Tibial artery (tissue), 4 donors: ENCODE measurements at regions not wholly inside any gene's neighbourhood (a gene's known extent, or its start where the extent isn't known, plus 50 kb on each side); places are given as distances from the start of the nearest gene placed in this dataset.
"Not testable (repeated sequence)": the region's sequence is repeated elsewhere in the genome, so short reads cannot be mapped to it uniquely, and the experiment has no call there.

Experiments
- DNase-seq, 2 donors: peaks; one replicate each; pipeline ENCODE4 v3.0.0-alpha.2; 2019
- H3K27ac ChIP-seq, 2 donors: fragments of 200-600 bp; sonication (generic) in 1 of 2; 1 replicate in 1 of 2; 2 replicates in 1 of 2; pipeline ENCODE4 v1.5.1; 2018 to 2019; ENCODE audit warnings: mild to moderate bottlenecking in 1 of 2
- H3K27me3 ChIP-seq, 2 donors: fragments of 200-600 bp; sonication (generic) in 1 of 2; one replicate each; pipeline versions ENCODE4 v1.5.1 to v1.6.0; 2016 to 2019
- H3K36me3 ChIP-seq, 3 donors: fragments of 200-600 bp; sonication (generic) in 2 of 3; one replicate each; pipeline ENCODE4 v1.5.1; 2016 to 2019; ENCODE audit warnings: mild to moderate bottlenecking in 2 of 3
- H3K4me1 ChIP-seq, 4 donors: fragments of 200-600 bp; sonication (generic) in 2 of 4; 1 replicate in 3 of 4; 2 replicates in 1 of 4; pipeline ENCODE4 v1.5.1; 2016 to 2019
- H3K4me3 ChIP-seq, 2 donors: fragments of 200-600 bp; sonication (generic) in 1 of 2; 1 replicate in 1 of 2; 2 replicates in 1 of 2; pipeline ENCODE4 v1.5.1; 2018 to 2019; ENCODE audit warnings: mild to moderate bottlenecking in 2 of 2
- H3K9me3 ChIP-seq, 3 donors: fragments of 200-600 bp; sonication (generic) in 1 of 3; one replicate each; pipeline ENCODE4 v1.5.1; 2016 to 2019
- intact Hi-C: fragments of 100-400 bp; cut with DNase I; formaldehyde crosslinking; loops from one replicate; pipeline ENCODE4 v1.15.0; 2023; ENCODE audit warnings: low total_unique reads
- TF ChIP-seq, protein P1 (sequence below), 2 experiments: fragments of 200-600 bp in 1 of 2; fragments of 450-650 bp in 1 of 2; IDR thresholded peaks; one replicate each; pipeline ENCODE4 v1.5.1; 2017 to 2019; ENCODE audit warnings: antibody characterized with exemption in 2 of 2, mild to moderate bottlenecking in 1 of 2, moderate library complexity in 1 of 2

DNA sequence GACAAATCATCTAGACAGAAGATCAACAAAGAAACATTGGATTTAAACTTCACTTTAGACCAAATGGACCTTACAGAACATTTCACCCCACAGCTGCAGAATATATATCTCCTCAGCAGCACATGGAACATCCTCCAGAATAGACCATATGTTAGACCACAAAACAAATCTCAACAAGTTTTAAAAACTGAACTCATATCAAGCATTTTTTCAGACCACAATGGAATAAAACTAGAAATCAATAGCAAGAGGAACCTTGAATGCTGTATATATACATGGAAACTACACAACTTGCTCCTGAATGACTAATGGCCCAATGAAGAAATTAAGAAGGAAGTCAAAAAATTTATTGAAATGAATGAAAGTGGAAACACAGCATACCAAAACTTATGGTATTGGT is 157.7 kb downstream of the MTERF1 start:
- H3K9me3 ChIP-seq, result peaks cover 0 to 30% (median 0%) of the 10 kb centered on the region in 3 donors
- no peak overlapping the region for H3K27ac ChIP-seq
- H3K4me3 ChIP-seq, result no peak overlapping the region
- DNase-seq, result no peak
- TF ChIP-seq, protein P1, sequence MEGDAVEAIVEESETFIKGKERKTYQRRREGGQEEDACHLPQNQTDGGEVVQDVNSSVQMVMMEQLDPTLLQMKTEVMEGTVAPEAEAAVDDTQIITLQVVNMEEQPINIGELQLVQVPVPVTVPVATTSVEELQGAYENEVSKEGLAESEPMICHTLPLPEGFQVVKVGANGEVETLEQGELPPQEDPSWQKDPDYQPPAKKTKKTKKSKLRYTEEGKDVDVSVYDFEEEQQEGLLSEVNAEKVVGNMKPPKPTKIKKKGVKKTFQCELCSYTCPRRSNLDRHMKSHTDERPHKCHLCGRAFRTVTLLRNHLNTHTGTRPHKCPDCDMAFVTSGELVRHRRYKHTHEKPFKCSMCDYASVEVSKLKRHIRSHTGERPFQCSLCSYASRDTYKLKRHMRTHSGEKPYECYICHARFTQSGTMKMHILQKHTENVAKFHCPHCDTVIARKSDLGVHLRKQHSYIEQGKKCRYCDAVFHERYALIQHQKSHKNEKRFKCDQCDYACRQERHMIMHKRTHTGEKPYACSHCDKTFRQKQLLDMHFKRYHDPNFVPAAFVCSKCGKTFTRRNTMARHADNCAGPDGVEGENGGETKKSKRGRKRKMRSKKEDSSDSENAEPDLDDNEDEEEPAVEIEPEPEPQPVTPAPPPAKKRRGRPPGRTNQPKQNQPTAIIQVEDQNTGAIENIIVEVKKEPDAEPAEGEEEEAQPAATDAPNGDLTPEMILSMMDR (IDR thresholded peaks at IDR 0.05), result no peak
- no peaks in the 10 kb centered on the region for H3K36me3 ChIP-seq
- H3K4me1 ChIP-seq, result no peaks in the 10 kb centered on the region
- intact Hi-C loops, result no loop called here
- H3K27me3 ChIP-seq, result no peaks in the 10 kb centered on the region

DNA sequence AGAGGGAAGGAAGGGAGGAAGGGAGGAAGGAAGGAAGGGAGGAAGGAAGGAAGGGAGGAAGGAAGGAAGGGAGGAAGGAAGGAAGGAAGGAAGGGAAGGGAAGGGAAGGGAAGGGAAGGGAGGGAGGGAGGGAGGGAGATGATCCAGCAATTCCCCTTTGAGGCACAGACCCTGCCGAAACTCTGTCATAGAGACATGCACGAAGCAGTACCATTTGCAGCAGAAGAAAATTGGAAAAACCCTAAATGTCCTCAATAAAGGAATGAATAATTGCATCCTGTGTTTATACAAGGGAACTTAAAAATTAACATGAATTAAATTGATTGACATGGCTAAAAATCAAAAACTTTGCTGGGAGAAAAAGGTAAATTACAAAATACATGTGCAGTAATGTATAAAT is 151.5 kb downstream of the MTERF1 start:
- peaks cover 0 to 11% (median 0%) of the 10 kb centered on the region in 3 donors for H3K9me3 ChIP-seq
- H3K36me3 ChIP-seq, result not testable (repeated sequence)

DNA sequence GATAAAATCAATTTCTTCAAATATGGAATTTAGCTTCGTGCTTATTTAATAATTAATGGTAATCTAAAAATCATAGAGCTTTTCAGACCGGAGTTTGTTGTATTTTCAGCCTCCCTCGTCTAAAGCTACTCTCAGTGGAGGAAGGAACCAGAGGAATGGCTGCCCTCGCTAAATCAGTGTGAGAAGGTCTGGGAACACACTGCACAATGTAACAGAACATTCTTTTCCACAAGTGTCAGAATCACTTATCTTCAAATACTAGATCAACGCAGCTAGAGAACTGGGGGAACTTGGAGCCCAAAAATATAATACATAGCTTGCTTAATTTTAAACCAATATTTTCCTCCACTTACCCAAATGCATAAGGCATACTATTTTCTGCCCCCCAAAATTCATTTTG is 148.5 kb downstream of the MTERF1 start:
- Histone ChIP-seq H3K27ac (no peak overlapping the region), H3K27me3 (no peaks in the 10 kb centered on the region), H3K4me3 (no peak overlapping the region), H3K36me3 (no peaks in the 10 kb centered on the region), H3K4me1 (no peaks in the 10 kb centered on the region), H3K9me3 (peaks cover 0 to 12% (median 5%) of the 10 kb centered on the region in 3 donors)
- no peak for DNase-seq
- TF ChIP-seq, protein P1 (IDR thresholded peaks at IDR 0.05), result no peak
- intact Hi-C loops, result no loop called here

More for the DNA sequence above, 151.5 kb downstream of the MTERF1 start:
- intact Hi-C loops, H3K27me3 ChIP-seq, H3K4me1 ChIP-seq, DNase-seq, H3K27ac ChIP-seq, H3K4me3 ChIP-seq: not testable (repeated sequence)

DNA sequence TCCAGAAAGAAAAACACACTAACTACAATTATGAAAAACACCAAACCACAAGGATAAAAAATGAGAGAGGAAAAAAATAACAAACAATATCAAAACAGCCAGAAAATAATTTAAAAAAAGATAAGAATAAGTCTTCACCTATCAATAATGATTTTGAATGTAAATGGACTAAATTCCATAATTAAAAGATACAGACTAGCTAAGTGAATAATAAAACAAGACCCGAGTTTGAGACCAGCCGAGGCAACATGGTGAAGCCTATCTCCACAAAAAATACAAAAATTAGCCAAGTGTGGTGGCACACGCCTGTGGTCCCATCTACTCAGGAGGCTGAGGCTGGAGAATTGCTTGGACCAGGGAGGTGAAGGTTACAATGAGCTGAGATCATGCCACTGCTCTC is 131.1 kb downstream of the MTERF1 start:
- TF ChIP-seq, protein P1 (IDR thresholded peaks at IDR 0.05), result no peak
- Histone ChIP-seq H3K4me1 (no peaks in the 10 kb centered on the region), H3K27ac (no peak overlapping the region), H3K4me3 (no peak overlapping the region), H3K27me3 (no peaks in the 10 kb centered on the region), H3K9me3 (no peaks in the 10 kb centered on the region), H3K36me3 (no peaks in the 10 kb centered on the region)
- DNase-seq, result no peak
- intact Hi-C loops, result no loop called here

DNA sequence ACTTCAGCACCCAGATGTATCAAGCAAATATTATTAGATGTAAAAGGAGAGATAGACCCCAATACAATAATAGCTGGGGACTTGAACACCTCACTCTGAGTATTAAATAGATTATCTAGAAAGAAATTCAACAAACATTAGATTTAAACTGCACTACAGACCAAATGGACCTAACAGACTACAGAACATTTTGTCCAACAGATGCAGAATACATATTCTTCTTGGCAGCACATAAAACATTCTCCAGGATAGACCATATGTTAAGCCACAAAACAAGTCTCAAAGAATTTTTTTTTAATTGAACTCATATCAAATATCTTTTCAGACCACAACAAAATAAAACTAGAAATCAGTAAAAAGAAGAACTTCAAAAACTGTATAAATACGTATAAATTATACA is 130.4 kb downstream of the MTERF1 start:
- Histone ChIP-seq H3K27me3 (no peaks in the 10 kb centered on the region), H3K36me3 (no peaks in the 10 kb centered on the region), H3K4me3 (no peak overlapping the region), H3K9me3 (no peaks in the 10 kb centered on the region), H3K27ac (no peak overlapping the region), H3K4me1 (no peaks in the 10 kb centered on the region)
- intact Hi-C loops, result no loop called here
- TF ChIP-seq, protein P1 (IDR thresholded peaks at IDR 0.05), result no peak
- no peak for DNase-seq

DNA sequence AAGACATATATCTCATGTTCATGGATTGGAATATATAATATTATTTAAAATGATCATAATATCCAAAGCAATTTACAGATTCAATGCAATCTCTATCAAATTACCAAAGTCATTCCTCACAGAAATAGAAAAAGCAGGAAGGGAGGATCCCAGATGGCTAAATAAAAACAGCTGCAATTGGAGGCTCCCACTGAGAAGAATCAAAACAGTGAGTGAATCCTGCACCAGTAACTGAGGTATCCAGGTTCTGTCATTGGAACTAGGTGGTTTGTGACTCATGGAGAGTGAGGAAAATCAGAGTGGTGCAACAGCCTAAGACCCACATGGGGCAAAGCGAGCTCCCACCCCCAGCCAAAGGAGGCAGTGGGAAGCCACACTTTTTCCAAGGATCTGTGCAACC is 128.4 kb downstream of the MTERF1 start:
- no peak overlapping the region for H3K27ac ChIP-seq
- no peak for DNase-seq
- no peaks in the 10 kb centered on the region for H3K4me1 ChIP-seq
- H3K9me3 ChIP-seq, result peaks cover 0 to 2% (median 0%) of the 10 kb centered on the region in 3 donors
- H3K4me3 ChIP-seq, result no peak overlapping the region
- intact Hi-C loops, result no loop called here
- H3K27me3 ChIP-seq, result no peaks in the 10 kb centered on the region
- no peaks in the 10 kb centered on the region for H3K36me3 ChIP-seq
- TF ChIP-seq, protein P1 (IDR thresholded peaks at IDR 0.05), result no peak

DNA sequence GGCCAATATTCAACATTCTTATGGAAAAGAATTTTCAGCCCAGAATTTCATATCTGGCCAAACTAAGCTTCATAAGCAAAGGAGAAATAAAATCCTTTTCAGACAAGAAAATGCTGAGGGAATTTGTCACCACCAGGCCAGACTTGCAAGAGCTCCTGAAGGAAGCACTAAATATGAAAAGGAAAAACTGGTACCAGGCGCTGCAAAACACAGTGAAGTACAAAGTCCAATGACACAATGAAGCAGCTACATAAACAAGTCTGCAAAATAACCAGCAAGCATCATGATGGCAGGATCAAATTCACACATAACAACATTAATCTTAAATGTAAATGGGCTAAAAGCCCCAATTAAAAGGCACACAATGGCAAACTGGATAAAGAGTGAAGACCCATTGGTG is 126.2 kb downstream of the MTERF1 start:
- H3K27me3 ChIP-seq, H3K36me3 ChIP-seq, DNase-seq, H3K9me3 ChIP-seq, H3K27ac ChIP-seq, intact Hi-C loops, H3K4me3 ChIP-seq, H3K4me1 ChIP-seq: not testable (repeated sequence)

DNA sequence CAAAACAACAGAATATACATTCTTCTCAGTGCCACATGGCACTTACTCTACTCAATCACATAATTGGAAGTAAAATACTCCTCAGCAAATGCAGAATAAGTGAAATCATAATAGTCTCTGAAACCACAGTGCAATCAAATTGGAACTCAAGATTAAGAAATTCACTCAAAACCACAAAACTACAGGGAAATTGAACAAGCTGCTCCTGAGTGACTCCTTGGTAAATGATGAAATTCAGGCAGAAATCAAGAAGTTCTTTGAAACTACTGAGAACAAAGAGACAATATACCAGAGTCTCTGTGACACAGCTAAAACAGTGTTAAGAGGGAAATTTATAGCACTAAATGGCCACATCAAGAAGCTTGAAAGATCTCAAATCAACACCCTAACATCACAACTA is 125.4 kb downstream of the MTERF1 start:
- DNase-seq, intact Hi-C loops: not testable (repeated sequence)

More for the DNA sequence above, 125.4 kb downstream of the MTERF1 start:
- not testable (repeated sequence) for H3K9me3 ChIP-seq, H3K4me3 ChIP-seq, H3K27me3 ChIP-seq, H3K27ac ChIP-seq, H3K36me3 ChIP-seq, H3K4me1 ChIP-seq
